Lower leg skin (tissue), 3 donors: ENCODE measurements at regions not wholly inside any gene's neighbourhood (a gene's known extent, or its start where the extent isn't known, plus 50 kb on each side); places are given as distances from the start of the nearest gene placed in this dataset.

Experiments used
- POLR2A ChIP-seq, 2 donors: fragments of 450-650 bp; IDR thresholded peaks; one replicate each; pipeline ENCODE4 v1.6.1; 2016 to 2017; ENCODE audit warnings: antibody characterized with exemption in 2 of 2, mild to moderate bottlenecking in 1 of 2, moderate library complexity in 1 of 2
- TF ChIP-seq, protein P1 (sequence below), 3 donors: fragments of 450-650 bp; IDR thresholded peaks; one replicate each; pipeline ENCODE4 v1.5.1; 2016; ENCODE audit warnings: antibody characterized with exemption in 3 of 3, mild to moderate bottlenecking in 3 of 3, moderate library complexity in 2 of 3

DNA sequence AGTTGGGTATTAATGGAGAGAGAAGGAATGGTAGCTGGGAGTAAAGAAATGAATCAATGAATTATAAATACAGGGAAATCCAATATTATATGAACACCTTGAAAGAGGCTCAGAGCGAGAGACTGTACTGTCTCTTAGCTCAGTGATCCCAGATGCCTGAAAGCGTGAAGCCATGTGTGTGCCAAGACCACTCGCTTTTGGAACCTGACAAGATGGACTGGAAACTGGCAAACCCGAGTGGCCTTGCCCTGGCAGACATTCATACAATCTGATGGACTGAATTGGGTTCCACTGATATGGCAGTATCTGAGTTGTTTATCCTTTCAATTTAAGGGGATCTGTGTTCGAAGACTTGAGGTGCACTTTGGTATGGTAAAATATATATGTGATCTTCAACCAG lies 170.3 kb downstream of the ERCC6L2 start:
- no peak for TF ChIP-seq POLR2A (IDR thresholded peaks at IDR 0.05)
- TF ChIP-seq, protein P1, sequence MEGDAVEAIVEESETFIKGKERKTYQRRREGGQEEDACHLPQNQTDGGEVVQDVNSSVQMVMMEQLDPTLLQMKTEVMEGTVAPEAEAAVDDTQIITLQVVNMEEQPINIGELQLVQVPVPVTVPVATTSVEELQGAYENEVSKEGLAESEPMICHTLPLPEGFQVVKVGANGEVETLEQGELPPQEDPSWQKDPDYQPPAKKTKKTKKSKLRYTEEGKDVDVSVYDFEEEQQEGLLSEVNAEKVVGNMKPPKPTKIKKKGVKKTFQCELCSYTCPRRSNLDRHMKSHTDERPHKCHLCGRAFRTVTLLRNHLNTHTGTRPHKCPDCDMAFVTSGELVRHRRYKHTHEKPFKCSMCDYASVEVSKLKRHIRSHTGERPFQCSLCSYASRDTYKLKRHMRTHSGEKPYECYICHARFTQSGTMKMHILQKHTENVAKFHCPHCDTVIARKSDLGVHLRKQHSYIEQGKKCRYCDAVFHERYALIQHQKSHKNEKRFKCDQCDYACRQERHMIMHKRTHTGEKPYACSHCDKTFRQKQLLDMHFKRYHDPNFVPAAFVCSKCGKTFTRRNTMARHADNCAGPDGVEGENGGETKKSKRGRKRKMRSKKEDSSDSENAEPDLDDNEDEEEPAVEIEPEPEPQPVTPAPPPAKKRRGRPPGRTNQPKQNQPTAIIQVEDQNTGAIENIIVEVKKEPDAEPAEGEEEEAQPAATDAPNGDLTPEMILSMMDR (IDR thresholded peaks at IDR 0.05) = no peak
